ENCODE measurements at regions not wholly inside any gene's neighbourhood (a gene's known extent, or its start where the extent isn't known, plus 50 kb on each side); places are given as distances from the start of the nearest gene placed in this dataset.

GRCh38 chr11:93072229-93072914 is 102.9 kb downstream of the MTNR1B start:
- no peaks in the 10 kb centered on the region for H3K9me3 Mint-ChIP-seq
- H3K36me3 Mint-ChIP-seq (ENCODE audit: low read depth), result no peaks in the 10 kb centered on the region

GRCh38 chr11:93073026-93073425 is 103.6 kb downstream of the MTNR1B start:
- H3K27me3 Mint-ChIP-seq (ENCODE audit: low read depth, poor library complexity), result peaks cover 4% of the 10 kb centered on the region
- no peak for DNase-seq
- TF ChIP-seq CTCF (IDR thresholded peaks at IDR 0.05), result no peak
- no peaks in the 10 kb centered on the region for H3K36me3 Mint-ChIP-seq (ENCODE audit: low read depth)
- no peaks in the 10 kb centered on the region for H3K9me3 Mint-ChIP-seq
- H3K4me3 Mint-ChIP-seq, result no peak overlapping the region
- no peaks in the 10 kb centered on the region for H3K4me1 Mint-ChIP-seq
- H3K27ac Mint-ChIP-seq, result no peak overlapping the region

More at GRCh38 chr11:93072229-93072914, 102.9 kb downstream of the MTNR1B start:
- peak overlapping the region; percentile 70 for H3K27ac Mint-ChIP-seq
- H3K4me1 Mint-ChIP-seq, result no peaks in the 10 kb centered on the region
- no peak for DNase-seq
- H3K27me3 Mint-ChIP-seq (ENCODE audit: low read depth, poor library complexity), result peaks cover 4% of the 10 kb centered on the region
- H3K4me3 Mint-ChIP-seq, result no peak overlapping the region
- no peak for TF ChIP-seq CTCF (IDR thresholded peaks at IDR 0.05)

GRCh38 chr11:93073508-93074280 is 104.2 kb downstream of the MTNR1B start:
- H3K36me3 Mint-ChIP-seq (ENCODE audit: low read depth), result no peaks in the 10 kb centered on the region
- DNase-seq, result no peak
- peaks cover 4% of the 10 kb centered on the region for H3K27me3 Mint-ChIP-seq (ENCODE audit: low read depth, poor library complexity)
- H3K4me1 Mint-ChIP-seq, result no peaks in the 10 kb centered on the region
- no peak overlapping the region for H3K4me3 Mint-ChIP-seq
- no peak overlapping the region for H3K27ac Mint-ChIP-seq
- no peak for TF ChIP-seq CTCF (IDR thresholded peaks at IDR 0.05)
- H3K9me3 Mint-ChIP-seq, result no peaks in the 10 kb centered on the region

- H3K9me3 Mint-ChIP-seq, result no peaks in the 10 kb centered on the region
- no peaks in the 10 kb centered on the region for H3K36me3 Mint-ChIP-seq (ENCODE audit: low read depth)
- H3K27me3 Mint-ChIP-seq (ENCODE audit: low read depth, poor library complexity), result peaks cover 4% of the 10 kb centered on the region
- DNase-seq, result no peak
- no peaks in the 10 kb centered on the region for H3K4me1 Mint-ChIP-seq
- no peak for TF ChIP-seq CTCF (IDR thresholded peaks at IDR 0.05)
- no peak overlapping the region for H3K4me3 Mint-ChIP-seq
- no peak overlapping the region for H3K27ac Mint-ChIP-seq
Observed at GRCh38 chr11:93074352-93074751, 104.9 kb downstream of the MTNR1B start.

GRCh38 chr11:93075782-93076181 is 106.3 kb downstream of the MTNR1B start:
- Mint-ChIP-seq H3K36me3 (ENCODE audit: low read depth) (no peaks in the 10 kb centered on the region), H3K4me1 (no peaks in the 10 kb centered on the region), H3K9me3 (no peaks in the 10 kb centered on the region), H3K4me3 (no peak overlapping the region), H3K27ac (no peak overlapping the region), H3K27me3 (ENCODE audit: low read depth, poor library complexity) (peaks cover 4% of the 10 kb centered on the region)
- DNase-seq, result no peak
- TF ChIP-seq CTCF (IDR thresholded peaks at IDR 0.05), result no peak
